IMR-90 (cell line): ENCODE measurements at regions not wholly inside any gene's neighbourhood (a gene's known extent, or its start where the extent isn't known, plus 50 kb on each side); places are given as distances from the start of the nearest gene placed in this dataset.

ENCODE experiments used
- ATAC-seq: fragments of 200-7000 bp; cut with Tn5 transposase; 2 replicates; pipeline ENCODE4 v1.9.1; 2020; ENCODE audit warnings: low read depth, mild to moderate bottlenecking, moderate library complexity
- BruUV-seq: library from RNA; stranded (reverse); fragments of 400-500 nt; replicated peaks from 2 replicates; lab custom pipeline; 2021; lab: Mats Ljungman, UMichigan
- CTCF ChIA-PET: fragments of 300-600 bp; formaldehyde crosslinking; extraction: SDS; loops from one replicate; lab custom pipeline; 2021; ENCODE audit warnings: antibody characterized with exemption; lab: Yijun Ruan, JAX
- POLR2A ChIA-PET: fragments of 300-600 bp; sonication (Branson Sonifier 250); formaldehyde crosslinking; loops from one replicate; lab custom pipeline; 2022; ENCODE audit warnings: antibody characterized with exemption; ENCODE audit not compliant: unreplicated experiment; lab: Charles Lee
- DNase-seq: peaks from one replicate; pipeline ENCODE4 v3.0.0; 2013
- H2AFZ ChIP-seq: replicated peaks from 2 replicates; pipeline ENCODE3; 2013; ENCODE audit warnings: low read length, mild to moderate bottlenecking; ENCODE audit not compliant: poor library complexity
- H2AK5ac ChIP-seq: 2 replicates; pipeline ENCODE4 v1.6.1; 2013; ENCODE audit warnings: low read depth, low read length, inconsistent platforms
- H2AK9ac ChIP-seq: replicated peaks from 2 replicates; pipeline ENCODE3; 2013; ENCODE audit warnings: mild to moderate bottlenecking, low read depth, low read length, moderate library complexity; ENCODE audit not compliant: poor library complexity
- H2BK120ac ChIP-seq: 2 replicates; pipeline ENCODE4 v1.6.1; 2013; ENCODE audit warnings: low read depth, low read length, inconsistent platforms
- H2BK15ac ChIP-seq: 3 replicates; pipeline ENCODE4 v1.6.1; 2013; ENCODE audit warnings: low read depth, low read length, inconsistent platforms
- H2BK20ac ChIP-seq: 2 replicates; pipeline ENCODE4 v1.6.1; 2013; ENCODE audit warnings: low read depth, mild to moderate bottlenecking, inconsistent platforms, low read length, moderate library complexity
- H2BK5ac ChIP-seq: 2 replicates; pipeline ENCODE4 v1.6.1; 2013; ENCODE audit warnings: mild to moderate bottlenecking, low read depth, low read length, inconsistent platforms; ENCODE audit not compliant: poor library complexity, severe bottlenecking
- H3K14ac ChIP-seq: replicated peaks from 2 replicates; pipeline ENCODE4 v1.6.1; 2013; ENCODE audit warnings: low read depth, low read length, inconsistent platforms
- H3K18ac ChIP-seq: 2 replicates; pipeline ENCODE4 v1.6.1; 2013; ENCODE audit warnings: low read depth, low read length, control low read depth
- H3K23ac ChIP-seq: 2 replicates; pipeline ENCODE4 v1.6.1; 2013; ENCODE audit warnings: low read depth, low read length, inconsistent platforms
- H3K27ac ChIP-seq: 2 replicates; pipeline ENCODE4 v1.5.1; 2013; ENCODE audit warnings: mild to moderate bottlenecking, control low read depth, low read length; ENCODE audit not compliant: insufficient read depth
- H3K27me3 ChIP-seq: 2 replicates; pipeline ENCODE4 v1.6.1; 2013; ENCODE audit warnings: low read length; ENCODE audit not compliant: control insufficient read depth, insufficient read depth
- H3K36me3 ChIP-seq: 2 replicates; pipeline ENCODE4 v1.6.1; 2013; ENCODE audit warnings: low read length, mixed read lengths; ENCODE audit not compliant: control insufficient read depth, insufficient read depth
- H3K4ac ChIP-seq: 2 replicates; pipeline ENCODE4 v1.6.1; 2013; ENCODE audit warnings: low read depth, low read length, inconsistent platforms
- H3K4me1 ChIP-seq: 2 replicates; pipeline ENCODE4 v1.6.1; 2013; ENCODE audit warnings: low read length, mixed read lengths; ENCODE audit not compliant: control insufficient read depth, insufficient read depth
- H3K4me2 ChIP-seq: 2 replicates; pipeline ENCODE4 v1.6.1; 2013; ENCODE audit warnings: low read depth, mild to moderate bottlenecking, control low read depth, low read length, moderate library complexity
- H3K4me3 ChIP-seq: 2 replicates; pipeline ENCODE4 v1.5.1; 2013; ENCODE audit warnings: low read depth, mild to moderate bottlenecking, control low read depth, low read length, moderate library complexity; ENCODE audit not compliant: insufficient read depth
- H3K56ac ChIP-seq: 2 replicates; pipeline ENCODE4 v1.6.1; 2013; ENCODE audit warnings: low read length, inconsistent platforms; ENCODE audit not compliant: insufficient read depth; ENCODE audit errors: extremely low read depth
- H3K79me1 ChIP-seq, 2 experiments: 2 replicates each; pipeline ENCODE4 v1.6.1; 2013; ENCODE audit warnings: low read length in 2 of 2, inconsistent platforms in 1 of 2, low read depth in 1 of 2
- H3K9ac ChIP-seq: 2 replicates; pipeline ENCODE4 v1.6.1; 2013; ENCODE audit warnings: low read depth, low read length, control low read depth
- H3K9me1 ChIP-seq: 2 replicates; pipeline ENCODE4 v1.6.1; 2013; ENCODE audit warnings: low read length, inconsistent platforms; ENCODE audit not compliant: insufficient read depth
- H3K9me3 ChIP-seq: 2 replicates; pipeline ENCODE4 v1.6.1; 2013; ENCODE audit warnings: low read length; ENCODE audit not compliant: control insufficient read depth, insufficient read depth
- H4K20me1 ChIP-seq: 2 replicates; pipeline ENCODE4 v1.6.1; 2013; ENCODE audit warnings: low read length, inconsistent platforms; ENCODE audit not compliant: insufficient read depth
- H4K5ac ChIP-seq: 2 replicates; pipeline ENCODE4 v1.6.1; 2013; ENCODE audit warnings: mild to moderate bottlenecking, low read depth, low read length, control low read depth
- H4K8ac ChIP-seq, 2 experiments: 2 replicates each; pipeline ENCODE4 v1.6.1; 2013; ENCODE audit warnings: low read depth in 2 of 2, low read length in 2 of 2, control low read depth in 1 of 2, inconsistent platforms in 1 of 2
- H4K91ac ChIP-seq: 2 replicates; pipeline ENCODE4 v1.6.1; 2013; ENCODE audit warnings: low read depth, low read length, inconsistent platforms; ENCODE audit not compliant: insufficient read depth
- BHLHE40 ChIP-seq: fragments of 150-350 bp; IDR thresholded peaks from 2 replicates; pipeline ENCODE4 v1.6.1; 2016; ENCODE audit warnings: mild to moderate bottlenecking, low read depth, low read length
- CEBPB ChIP-seq: IDR thresholded peaks from 2 replicates; pipeline ENCODE4 v1.6.1; 2012; ENCODE audit warnings: low read depth, low read length, improper control_type of control experiment
- FOS ChIP-seq: fragments of 150-350 bp; IDR thresholded peaks from 2 replicates; pipeline ENCODE4 v1.6.1; 2016; ENCODE audit warnings: low read depth, low read length
- MAFK ChIP-seq: IDR thresholded peaks from 2 replicates; pipeline ENCODE4 v1.6.1; 2012; ENCODE audit warnings: low read depth, low read length, improper control_type of control experiment
- MAZ ChIP-seq: IDR thresholded peaks from 2 replicates; pipeline ENCODE4 v1.6.1; 2012; ENCODE audit warnings: low read depth, mild to moderate bottlenecking, low read length, improper control_type of control experiment, moderate library complexity, borderline replicate concordance
- MXI1 ChIP-seq: IDR thresholded peaks from 2 replicates; pipeline ENCODE4 v1.6.1; 2012; ENCODE audit warnings: low read depth, mild to moderate bottlenecking, low read length, moderate library complexity, borderline replicate concordance
- NFE2L2 ChIP-seq: fragments of 150-350 bp; IDR thresholded peaks from 2 replicates; pipeline ENCODE4 v1.6.1; 2016; ENCODE audit warnings: low read depth, mild to moderate bottlenecking, low read length
- RCOR1 ChIP-seq: IDR thresholded peaks from 2 replicates; pipeline ENCODE4 v1.6.1; 2012; ENCODE audit warnings: mild to moderate bottlenecking, low read length, improper control_type of control experiment; ENCODE audit not compliant: insufficient replicate concordance
- SMC3 ChIP-seq: fragments of 150-350 bp; IDR thresholded peaks from 2 replicates; pipeline ENCODE4 v1.6.1; 2016; ENCODE audit warnings: low read depth, mild to moderate bottlenecking, antibody characterized with exemption, low read length, moderate library complexity
- WGBS, 2 experiments: methylation state at CpG; one replicate each; pipeline versions ENCODE4 v1.1.5 to v1.1.7; 2013; ENCODE audit warnings: missing lambda C conversion rate in 2 of 2; ENCODE audit not compliant: insufficient read length in 1 of 2; ENCODE audit errors: extremely low coverage in 2 of 2; 5-methylcytosine and 5-hydroxymethylcytosine counted together
- dilution Hi-C: fragments of 300-500 bp; cut with HindIII; formaldehyde crosslinking; loops from one replicate; pipeline ENCODE4 v1.14.3; 2018; ENCODE audit warnings: low sequenced_read_pairs; ENCODE audit not compliant: unreplicated experiment
- in situ Hi-C: fragments of 300-500 bp; cut with MboI; formaldehyde crosslinking; loops from 3 replicates; pipeline ENCODE4 v1.14.3; 2019; ENCODE audit warnings: low sequenced_read_pairs, inconsistent platforms, mixed read lengths
- intact Hi-C: fragments of 100-400 bp; cut with micrococcal nuclease; formaldehyde crosslinking; loops from 2 replicates; pipeline ENCODE4 v1.10.0; 2022
- TF ChIP-seq, protein P1 (sequence below): conservative IDR thresholded peaks from 2 replicates; pipeline ENCODE4 v1.5.1; 2012; ENCODE audit warnings: mild to moderate bottlenecking, low read depth, low read length, improper control_type of control experiment
- TF ChIP-seq, protein P2 (sequence below): fragments of 150-350 bp; IDR thresholded peaks from 2 replicates; pipeline ENCODE4 v1.6.1; 2017; ENCODE audit warnings: mild to moderate bottlenecking, antibody characterized with exemption, low read length, low read depth
- TF ChIP-seq, protein P3 (sequence below): fragments of 150-350 bp; IDR thresholded peaks from 2 replicates; pipeline ENCODE4 v1.6.1; 2016; ENCODE audit warnings: low read depth, mild to moderate bottlenecking, low read length, moderate library complexity, borderline replicate concordance

DNA sequence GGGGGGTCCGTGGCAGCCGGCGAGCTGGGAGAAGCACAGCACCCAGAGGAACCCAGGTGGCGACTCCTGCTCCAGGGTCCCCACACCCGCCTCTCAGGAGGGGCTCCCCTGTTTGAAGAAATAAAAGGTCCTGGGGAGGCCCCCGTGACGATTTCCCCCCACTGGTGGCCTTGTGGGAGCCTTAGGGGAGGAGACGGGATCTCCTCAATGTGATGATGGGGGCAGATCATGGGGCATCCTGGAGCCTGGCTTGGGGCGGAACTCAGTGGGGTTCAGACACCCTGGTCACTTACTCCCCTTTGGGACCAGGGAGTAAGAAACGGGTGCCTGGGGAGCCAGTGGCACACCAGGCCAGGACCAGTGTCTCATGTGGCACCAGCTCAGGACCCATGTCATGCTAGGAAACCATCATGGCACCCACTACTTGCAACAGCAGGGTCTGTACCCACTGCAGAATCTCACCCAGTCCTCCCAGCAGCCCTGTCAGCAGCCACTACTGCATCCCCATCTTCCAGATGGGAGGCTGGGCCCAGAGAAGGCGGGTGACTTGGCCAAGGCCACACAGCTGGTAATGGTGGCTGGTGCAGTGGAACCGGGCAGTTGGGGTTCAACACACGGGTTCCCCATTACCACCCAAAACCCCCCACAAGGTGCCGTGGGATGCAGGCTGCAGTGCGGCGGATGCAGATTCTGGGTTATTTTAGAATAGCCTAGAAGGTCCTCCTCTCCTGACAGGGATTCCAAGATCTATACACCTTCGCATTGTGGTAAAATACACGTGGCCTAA lies 130.7 kb downstream of the CTTN start:
- intact Hi-C loops = loop anchor here (10.0 kb wide), 1 partner anchor 56 kb away; no protein-coding TSS in a partner anchor
- dilution Hi-C loops = no loop called here

More for the DNA sequence above, 130.7 kb downstream of the CTTN start:
- no peak overlapping the region for H4K8ac ChIP-seq
- no peak overlapping the region for H2BK20ac ChIP-seq
- no peaks in the 10 kb centered on the region for H3K36me3 ChIP-seq
- H2BK15ac ChIP-seq = no peak overlapping the region
- H4K20me1 ChIP-seq = peaks cover 13% of the 10 kb centered on the region; the same call in 1 of the 2 replicates
- 94% methylated on average over 4 of the region's 18 CpGs; no CpG with 5 or more reads in 1 of the 2 experiments for WGBS, 2 experiments
- no peak overlapping the region for H3K56ac ChIP-seq
- no peak overlapping the region for H3K4me3 ChIP-seq
- H3K4ac ChIP-seq = no peak overlapping the region
- H2AK9ac ChIP-seq = no peak overlapping the region
- no peak overlapping the region for H2AFZ ChIP-seq
- H3K23ac ChIP-seq = no peak overlapping the region
- H3K79me1 ChIP-seq = no peaks in the 10 kb centered on the region
- no peaks in the 10 kb centered on the region for H3K9me1 ChIP-seq
- H4K91ac ChIP-seq = no peak overlapping the region
- H3K4me2 ChIP-seq = no peak overlapping the region
- no peak overlapping the region for H2BK120ac ChIP-seq
- H3K27me3 ChIP-seq = no peaks in the 10 kb centered on the region
- no peaks in the 10 kb centered on the region for H3K9me3 ChIP-seq
- CTCF ChIA-PET = no interaction called here
- H4K5ac ChIP-seq = no peak overlapping the region
- in situ Hi-C loops = no loop called here
- ATAC-seq (no peak), DNase-seq (no peak)
- H3K4me1 ChIP-seq = peaks cover 6% of the 10 kb centered on the region; the same call in 1 of the 2 replicates
- H3K14ac ChIP-seq = no peak overlapping the region
- no peak overlapping the region for H3K27ac ChIP-seq
- H2BK5ac ChIP-seq = no peak overlapping the region
- H3K9ac ChIP-seq = no peak overlapping the region
- no TSS peak for BruUV-seq
- H2AK5ac ChIP-seq = no peak overlapping the region
- H3K18ac ChIP-seq = no peak overlapping the region
- TF ChIP-seq, protein P1, sequence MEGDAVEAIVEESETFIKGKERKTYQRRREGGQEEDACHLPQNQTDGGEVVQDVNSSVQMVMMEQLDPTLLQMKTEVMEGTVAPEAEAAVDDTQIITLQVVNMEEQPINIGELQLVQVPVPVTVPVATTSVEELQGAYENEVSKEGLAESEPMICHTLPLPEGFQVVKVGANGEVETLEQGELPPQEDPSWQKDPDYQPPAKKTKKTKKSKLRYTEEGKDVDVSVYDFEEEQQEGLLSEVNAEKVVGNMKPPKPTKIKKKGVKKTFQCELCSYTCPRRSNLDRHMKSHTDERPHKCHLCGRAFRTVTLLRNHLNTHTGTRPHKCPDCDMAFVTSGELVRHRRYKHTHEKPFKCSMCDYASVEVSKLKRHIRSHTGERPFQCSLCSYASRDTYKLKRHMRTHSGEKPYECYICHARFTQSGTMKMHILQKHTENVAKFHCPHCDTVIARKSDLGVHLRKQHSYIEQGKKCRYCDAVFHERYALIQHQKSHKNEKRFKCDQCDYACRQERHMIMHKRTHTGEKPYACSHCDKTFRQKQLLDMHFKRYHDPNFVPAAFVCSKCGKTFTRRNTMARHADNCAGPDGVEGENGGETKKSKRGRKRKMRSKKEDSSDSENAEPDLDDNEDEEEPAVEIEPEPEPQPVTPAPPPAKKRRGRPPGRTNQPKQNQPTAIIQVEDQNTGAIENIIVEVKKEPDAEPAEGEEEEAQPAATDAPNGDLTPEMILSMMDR = no peak
- TF ChIP-seq MAZ (no peak), FOS (no peak), SMC3 (no peak), BHLHE40 (no peak), NFE2L2 (no peak), MXI1 (no peak), RCOR1 (no peak), MAFK (no peak), CEBPB (no peak)
- TF ChIP-seq, protein P2, sequence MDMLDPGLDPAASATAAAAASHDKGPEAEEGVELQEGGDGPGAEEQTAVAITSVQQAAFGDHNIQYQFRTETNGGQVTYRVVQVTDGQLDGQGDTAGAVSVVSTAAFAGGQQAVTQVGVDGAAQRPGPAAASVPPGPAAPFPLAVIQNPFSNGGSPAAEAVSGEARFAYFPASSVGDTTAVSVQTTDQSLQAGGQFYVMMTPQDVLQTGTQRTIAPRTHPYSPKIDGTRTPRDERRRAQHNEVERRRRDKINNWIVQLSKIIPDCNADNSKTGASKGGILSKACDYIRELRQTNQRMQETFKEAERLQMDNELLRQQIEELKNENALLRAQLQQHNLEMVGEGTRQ = no peak
- TF ChIP-seq, protein P3, sequence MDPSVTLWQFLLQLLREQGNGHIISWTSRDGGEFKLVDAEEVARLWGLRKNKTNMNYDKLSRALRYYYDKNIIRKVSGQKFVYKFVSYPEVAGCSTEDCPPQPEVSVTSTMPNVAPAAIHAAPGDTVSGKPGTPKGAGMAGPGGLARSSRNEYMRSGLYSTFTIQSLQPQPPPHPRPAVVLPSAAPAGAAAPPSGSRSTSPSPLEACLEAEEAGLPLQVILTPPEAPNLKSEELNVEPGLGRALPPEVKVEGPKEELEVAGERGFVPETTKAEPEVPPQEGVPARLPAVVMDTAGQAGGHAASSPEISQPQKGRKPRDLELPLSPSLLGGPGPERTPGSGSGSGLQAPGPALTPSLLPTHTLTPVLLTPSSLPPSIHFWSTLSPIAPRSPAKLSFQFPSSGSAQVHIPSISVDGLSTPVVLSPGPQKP = no peak
- POLR2A ChIA-PET = no interaction called here
